ENCODE measurements at regions not wholly inside any gene's neighbourhood (a gene's known extent, or its start where the extent isn't known, plus 50 kb on each side); places are given as distances from the start of the nearest gene placed in this dataset.
A peak's percentile ranks its signal among the peaks of the same experiment; 100 is the strongest.
"Not testable (repeated sequence)": the region's sequence is repeated elsewhere in the genome, so short reads cannot be mapped to it uniquely, and the experiment has no call there.

GRCh38 chr12:92061061-92061460 is 84.6 kb downstream of the BTG1 start:
- no peak for DNase-seq (ENCODE audit: low read depth in 2 of 2)

DNA sequence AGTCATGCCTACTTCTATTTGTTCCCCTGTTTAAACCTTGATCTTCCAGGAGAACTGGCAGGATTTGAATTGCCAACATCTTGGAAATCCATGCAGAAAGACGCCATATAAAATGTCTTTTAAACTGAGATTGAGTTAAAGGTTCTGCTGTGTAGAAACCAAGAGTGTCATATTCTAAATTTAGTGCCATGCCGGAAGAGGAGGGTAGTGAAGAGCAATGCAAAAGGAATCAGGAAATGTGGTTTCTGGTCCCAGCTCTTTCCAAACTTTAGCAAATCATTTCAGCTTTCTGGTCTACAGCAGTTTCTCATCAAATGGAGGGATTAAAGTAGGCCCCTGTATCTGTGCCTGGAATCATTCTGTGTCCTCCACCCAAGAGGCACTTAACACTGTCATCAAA is 85.7 kb downstream of the BTG1 start:
- peak; percentile 67 to 69 for DNase-seq (ENCODE audit: low read depth in 2 of 2)

- DNase-seq (ENCODE audit: low read depth in 2 of 2): no peak
Observed at GRCh38 chr12:92058664-92059063, 87.0 kb downstream of the BTG1 start.

DNA sequence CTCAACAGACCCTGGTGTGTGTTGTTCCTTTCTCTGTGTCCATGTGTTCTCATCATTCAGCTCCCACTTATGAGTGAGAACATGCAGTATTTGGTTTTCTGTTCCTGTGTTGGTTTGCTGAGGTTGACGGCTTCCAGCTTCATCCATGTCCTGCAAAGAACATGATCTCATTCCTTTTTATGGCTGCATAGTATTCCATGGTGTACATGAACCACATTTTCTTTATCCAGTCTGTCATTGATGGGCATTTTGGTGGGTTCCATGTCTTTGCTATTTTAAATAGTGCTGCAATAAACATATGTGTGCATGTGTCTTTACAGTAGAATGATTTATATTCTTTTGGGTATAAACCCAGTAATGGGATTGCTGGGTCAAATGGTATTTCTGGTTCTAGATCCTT is 88.9 kb downstream of the BTG1 start:
- not testable (repeated sequence) for DNase-seq (ENCODE audit: low read depth in 2 of 2)

- no peak for DNase-seq (ENCODE audit: low read depth in 2 of 2)
Observed at GRCh38 chr12:92056290-92056689, 89.4 kb downstream of the BTG1 start.

- DNase-seq (ENCODE audit: low read depth in 2 of 2): no peak
Observed at GRCh38 chr12:92055877-92056276, 89.8 kb downstream of the BTG1 start.

DNA sequence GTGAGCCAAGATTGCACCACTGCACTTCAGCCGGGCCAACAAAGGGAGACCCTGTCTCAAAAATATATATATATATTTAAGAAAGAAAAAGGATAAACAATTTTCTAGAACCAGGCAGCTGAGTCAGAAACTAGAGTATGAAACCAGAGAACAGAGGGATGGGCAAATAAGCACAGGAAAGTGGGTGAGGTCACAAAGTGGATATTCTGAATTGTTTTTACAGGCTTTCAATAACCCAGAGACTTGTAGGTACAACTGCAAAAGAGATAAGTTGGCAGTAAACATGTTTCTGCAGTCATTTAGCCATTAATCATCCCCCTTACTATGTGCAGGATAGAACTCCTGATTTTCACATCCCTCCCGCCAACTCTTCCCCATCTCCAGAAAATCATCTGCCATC is 94.2 kb downstream of the BTG1 start:
- no peak for DNase-seq (ENCODE audit: low read depth in 2 of 2)

DNA sequence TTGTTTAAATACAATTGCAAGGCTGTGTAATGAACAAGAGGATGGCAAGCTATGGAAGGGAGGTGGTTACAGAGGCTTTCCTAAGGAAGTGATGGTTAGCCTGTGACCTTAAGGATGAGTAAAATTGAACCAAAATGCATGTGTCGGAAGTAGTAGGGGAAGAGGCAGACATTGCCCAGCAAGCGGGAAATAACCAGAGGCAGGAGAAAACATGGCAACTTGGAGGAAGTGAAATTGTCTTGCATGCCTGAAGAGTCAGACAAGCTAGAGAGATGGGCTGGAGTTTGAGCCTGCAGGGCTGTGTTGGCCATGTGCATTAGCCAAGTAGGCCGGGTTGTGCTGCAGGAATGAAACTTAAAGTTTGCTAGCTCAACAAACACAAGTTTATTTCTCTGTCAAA is 96.2 kb downstream of the BTG1 start:
- no peak for DNase-seq (ENCODE audit: low read depth in 2 of 2)

DNA sequence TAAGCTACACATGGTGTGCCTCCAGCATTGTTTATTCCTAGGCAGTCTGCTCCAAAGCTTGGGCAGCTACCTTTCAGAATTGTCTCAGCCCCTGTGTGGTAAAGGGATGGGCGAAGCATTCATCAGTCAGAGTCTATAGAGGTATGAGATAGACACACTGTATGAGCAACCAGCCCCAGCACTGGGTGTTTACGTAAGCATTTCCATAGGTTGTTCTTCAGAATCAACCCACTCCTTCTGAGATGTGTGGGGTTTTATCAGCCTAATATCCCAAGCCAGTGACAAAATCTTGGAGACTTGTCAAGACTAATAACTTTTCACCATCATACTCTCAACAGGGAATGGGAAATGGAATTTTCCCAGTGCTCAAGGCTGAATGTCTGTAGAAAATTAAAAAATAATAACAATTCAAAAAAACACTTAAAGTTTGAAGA is 98.2 kb downstream of the BTG1 start:
- DNase-seq (ENCODE audit: low read depth in 2 of 2): no peak

- DNase-seq (ENCODE audit: low read depth in 2 of 2): no peak
Observed at GRCh38 chr12:92046557-92047392, 98.9 kb downstream of the BTG1 start.

DNA sequence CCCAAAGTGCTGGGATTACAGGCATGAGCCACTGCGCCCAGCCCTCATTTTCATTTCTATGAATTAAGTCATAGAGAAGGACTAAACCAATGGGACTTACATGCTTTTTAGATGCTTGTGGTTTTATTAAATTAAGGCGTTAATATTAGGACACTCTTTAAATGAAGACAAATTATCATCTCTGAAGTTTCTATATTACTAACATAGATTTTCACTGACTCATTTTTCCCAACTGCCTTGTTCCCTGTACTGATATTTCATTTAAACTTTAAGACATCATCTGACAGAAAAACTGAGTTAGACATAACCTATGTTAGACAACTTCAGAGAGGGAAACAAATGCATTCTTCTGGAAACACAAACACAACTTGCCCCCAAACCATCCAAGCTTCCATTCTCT is 99.8 kb downstream of the BTG1 start:
- no peak for DNase-seq (ENCODE audit: low read depth in 2 of 2)

- DNase-seq (ENCODE audit: low read depth in 2 of 2): no peak
Observed at GRCh38 chr12:92044435-92044834, 101.2 kb downstream of the BTG1 start.

- no peak for DNase-seq (ENCODE audit: low read depth in 2 of 2)
Observed at GRCh38 chr12:92042791-92043531, 102.7 kb downstream of the BTG1 start.

DNA sequence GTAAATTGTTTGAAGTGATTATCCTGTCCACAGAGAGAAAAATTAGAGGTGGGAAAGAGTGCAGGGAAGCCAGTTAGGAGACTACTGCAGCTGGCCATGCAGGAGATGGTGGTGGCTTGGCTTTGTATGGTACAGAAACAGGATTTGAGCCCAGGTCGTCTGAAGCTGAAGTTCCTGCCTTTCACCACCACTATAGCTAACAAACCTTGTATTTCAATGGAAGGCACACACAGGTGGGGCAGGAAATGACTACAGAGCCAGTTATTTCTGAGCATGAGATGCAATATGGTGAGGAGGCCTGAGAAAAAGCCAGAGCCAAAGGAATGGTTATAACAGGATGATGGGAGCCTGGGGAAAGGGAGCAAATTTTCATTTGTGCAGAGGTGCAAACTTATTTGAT is 103.9 kb downstream of the BTG1 start:
- DNase-seq (ENCODE audit: low read depth in 2 of 2): no peak

- DNase-seq (ENCODE audit: low read depth in 2 of 2): no peak
Observed at GRCh38 chr12:92039046-92039445, 106.6 kb downstream of the BTG1 start.

- DNase-seq (ENCODE audit: low read depth in 2 of 2): no peak
Observed at GRCh38 chr12:92038476-92038875, 107.2 kb downstream of the BTG1 start.

- DNase-seq (ENCODE audit: low read depth in 2 of 2): peak; percentile 94
Observed at GRCh38 chr12:92036771-92037453, 108.7 kb downstream of the BTG1 start.

GRCh38 chr12:92036061-92036620 is 109.5 kb downstream of the BTG1 start:
- no peak for DNase-seq (ENCODE audit: low read depth in 2 of 2)

- no peak for DNase-seq (ENCODE audit: low read depth in 2 of 2)
Observed at GRCh38 chr12:92035477-92035876, 110.2 kb downstream of the BTG1 start.

GRCh38 chr12:92034858-92035401 is 110.7 kb downstream of the BTG1 start:
- DNase-seq (ENCODE audit: low read depth in 2 of 2): peak; percentile 71 to 79

- DNase-seq (ENCODE audit: low read depth in 2 of 2): no peak
Observed at GRCh38 chr12:92034083-92034482, 111.6 kb downstream of the BTG1 start.

- no peak for DNase-seq (ENCODE audit: low read depth in 2 of 2)
Observed at GRCh38 chr12:92032965-92033364, 112.7 kb downstream of the BTG1 start.
